HL-60 (cell line): ENCODE measurements at regions not wholly inside any gene's neighbourhood (a gene's known extent, or its start where the extent isn't known, plus 50 kb on each side); places are given as distances from the start of the nearest gene placed in this dataset.

Experiments
- DNase-seq, 2 experiments: peaks; one replicate each; pipeline ENCODE4 v3.0.0-alpha.2; 2010 to 2020; ENCODE audit warnings: low read depth in 1 of 2, low spot score in 1 of 2
- H3K27ac ChIP-seq: fragments of 250-450 bp; sonication (Bioruptor Pico); replicated peaks from 2 replicates; pipeline ENCODE4 v1.5.1; 2020; ENCODE audit warnings: mild to moderate bottlenecking, moderate library complexity
- H3K27me3 ChIP-seq: fragments of 250-450 bp; sonication (Bioruptor Pico); 2 replicates; pipeline ENCODE4 v1.5.1; 2021; ENCODE audit warnings: mild to moderate bottlenecking, moderate library complexity; ENCODE audit not compliant: insufficient read depth, poor library complexity, severe bottlenecking
- H3K4me3 ChIP-seq: replicated peaks from 2 replicates; pipeline ENCODE4 v1.5.1; 2011; ENCODE audit warnings: mild to moderate bottlenecking, control low read depth, low read length; ENCODE audit not compliant: insufficient read depth
- CTCF ChIP-seq: IDR thresholded peaks from one replicate; pipeline ENCODE4 v1.5.1; 2011; ENCODE audit warnings: low read length, control low read depth, inconsistent platforms; ENCODE audit not compliant: insufficient read depth
- GABPA ChIP-seq: IDR thresholded peaks from 2 replicates; pipeline ENCODE4 v1.6.1; 2012; ENCODE audit warnings: low read depth
- POLR2AphosphoS5 ChIP-seq: IDR thresholded peaks from 2 replicates; pipeline ENCODE4 v1.6.1; 2012; ENCODE audit warnings: low read depth
- REST ChIP-seq: IDR thresholded peaks from 2 replicates; pipeline ENCODE4 v1.6.1; 2012; ENCODE audit warnings: low read depth; ENCODE audit not compliant: insufficient replicate concordance
- SPI1 ChIP-seq: IDR thresholded peaks from 2 replicates; pipeline ENCODE4 v1.6.1; 2012; ENCODE audit warnings: low read depth, mild to moderate bottlenecking, borderline replicate concordance

- DNase-seq, result no peak
- TF ChIP-seq SPI1 (no peak), GABPA (no peak), REST (no peak), POLR2AphosphoS5 (no peak), CTCF (no peak)
- no peak overlapping the region for H3K4me3 ChIP-seq
- no peak overlapping the region for H3K27ac ChIP-seq
- no peaks in the 10 kb centered on the region for H3K27me3 ChIP-seq
Observed at GRCh38 chr3:70740872-70741271, 428.4 kb upstream of the MDFIC2 start.

GRCh38 chr3:70740071-70740470 lies 427.6 kb upstream of the MDFIC2 start:
- no peak overlapping the region for H3K27ac ChIP-seq
- DNase-seq, result no peak
- H3K4me3 ChIP-seq, result no peak overlapping the region
- no peaks in the 10 kb centered on the region for H3K27me3 ChIP-seq
- TF ChIP-seq POLR2AphosphoS5, result no peak
- TF ChIP-seq REST, result no peak
- TF ChIP-seq SPI1, result no peak
- no peak for TF ChIP-seq GABPA
- TF ChIP-seq CTCF, result no peak

GRCh38 chr3:70738291-70738681 lies 425.8 kb upstream of the MDFIC2 start:
- no peaks in the 10 kb centered on the region for H3K27me3 ChIP-seq
- H3K27ac ChIP-seq, result no peak overlapping the region
- TF ChIP-seq SPI1, result no peak
- no peak for TF ChIP-seq GABPA
- no peak for TF ChIP-seq POLR2AphosphoS5
- TF ChIP-seq CTCF, result no peak
- no peak for TF ChIP-seq REST
- no peak overlapping the region for H3K4me3 ChIP-seq
- no peak for DNase-seq
